HL-60/S4 treated with phorbol 12-myristate 13-acetate at 8.2 ng/mL for 4 days and 3 days (cell line): ENCODE measurements at regions not wholly inside any gene's neighbourhood (a gene's known extent, or its start where the extent isn't known, plus 50 kb on each side); places are given as distances from the start of the nearest gene placed in this dataset.

Source experiments
- in situ Hi-C: fragments of 300-500 bp; cut with MboI; formaldehyde crosslinking; loops from 2 replicates; pipeline ENCODE4 v1.15.0; 2022; ENCODE audit warnings: low sequenced_read_pairs

- in situ Hi-C loops = no loop called here
Measured at GRCh38 chr16:66001432-66001831, 365.1 kb upstream of the CDH5 start.

- in situ Hi-C loops = no loop called here
Measured at GRCh38 chr16:65998443-65998842, 368.0 kb upstream of the CDH5 start.

- in situ Hi-C loops = no loop called here
Measured at GRCh38 chr16:65994291-65994690, 372.2 kb upstream of the CDH5 start.

- in situ Hi-C loops = no loop called here
Measured at GRCh38 chr16:65991149-65991701, 375.3 kb upstream of the CDH5 start.

GRCh38 chr16:65989861-65990604 is 376.5 kb upstream of the CDH5 start:
- in situ Hi-C loops = no loop called here

GRCh38 chr16:65988024-65988595 is 378.4 kb upstream of the CDH5 start:
- in situ Hi-C loops = no loop called here

- in situ Hi-C loops = no loop called here
Measured at GRCh38 chr16:65984296-65984695, 382.2 kb upstream of the CDH5 start.

- in situ Hi-C loops = no loop called here
Measured at GRCh38 chr16:65981057-65981456, 385.4 kb upstream of the CDH5 start.

GRCh38 chr16:65975049-65975708 is 391.3 kb upstream of the CDH5 start:
- in situ Hi-C loops = no loop called here

GRCh38 chr16:65967376-65967775 is 399.1 kb upstream of the CDH5 start:
- in situ Hi-C loops = no loop called here

GRCh38 chr16:65965628-65966027 is 400.9 kb upstream of the CDH5 start:
- in situ Hi-C loops = no loop called here

GRCh38 chr16:65964752-65965151 is 401.7 kb upstream of the CDH5 start:
- in situ Hi-C loops = no loop called here

GRCh38 chr16:65961476-65962143 is 404.9 kb upstream of the CDH5 start:
- in situ Hi-C loops = no loop called here

- in situ Hi-C loops = no loop called here
Measured at GRCh38 chr16:65959983-65960382, 406.5 kb upstream of the CDH5 start.

- in situ Hi-C loops = no loop called here
Measured at GRCh38 chr16:65958086-65958485, 408.4 kb upstream of the CDH5 start.

- in situ Hi-C loops = no loop called here
Measured at GRCh38 chr16:65956100-65956499, 410.4 kb upstream of the CDH5 start.

GRCh38 chr16:65954446-65954845 is 412.0 kb upstream of the CDH5 start:
- in situ Hi-C loops = no loop called here

- in situ Hi-C loops = no loop called here
Measured at GRCh38 chr16:65950211-65950610, 416.3 kb upstream of the CDH5 start.

GRCh38 chr16:65948361-65948760 is 418.1 kb upstream of the CDH5 start:
- in situ Hi-C loops = no loop called here

GRCh38 chr16:65947951-65948350 is 418.5 kb upstream of the CDH5 start:
- in situ Hi-C loops = no loop called here

GRCh38 chr16:65945493-65945892 is 421.0 kb upstream of the CDH5 start:
- in situ Hi-C loops = no loop called here
